ENCODE measurements at regions not wholly inside any gene's neighbourhood (a gene's known extent, or its start where the extent isn't known, plus 50 kb on each side); places are given as distances from the start of the nearest gene placed in this dataset.

GRCh38 chr5:117357886-117358285 lies 783.3 kb upstream of the SEMA6A start:
- TF ChIP-seq CTCF (IDR thresholded peaks at IDR 0.05) (no peak), POLR2A (IDR thresholded peaks at IDR 0.05) (no peak), POLR2AphosphoS5 (IDR thresholded peaks at IDR 0.05; ENCODE audit: insufficient read depth in 1 of 2, low read depth in 1 of 2) (no peak)

Data from vagina (tissue), 2 donors.